Stomach (tissue), 8 donors: ENCODE measurements at regions not wholly inside any gene's neighbourhood (a gene's known extent, or its start where the extent isn't known, plus 50 kb on each side); places are given as distances from the start of the nearest gene placed in this dataset.

Source experiments
- DNase-seq, 2 donors: peaks; one replicate each; pipeline versions ENCODE4 v3.0.0 to v3.0.0-alpha.2; 2013 to 2019
- H3K27ac ChIP-seq, 5 donors: fragments of 200-600 bp in 4 of 5; sonication (generic) in 4 of 5; one replicate each; pipeline ENCODE4 v1.5.1; 2013 to 2019; ENCODE audit warnings: mild to moderate bottlenecking in 1 of 5, moderate library complexity in 1 of 5
- H3K27me3 ChIP-seq, 3 donors: fragments of 200-600 bp; sonication (generic); one replicate each; pipeline ENCODE4 v1.5.1; 2017 to 2019; ENCODE audit warnings: mixed run types in 1 of 3
- H3K36me3 ChIP-seq, 4 donors: fragments of 200-600 bp; sonication (generic); 1 replicate in 3 of 4; 2 replicates in 1 of 4; pipeline ENCODE4 v1.5.1; 2016 to 2019
- H3K4me1 ChIP-seq, 4 donors: fragments of 200-600 bp; sonication (generic); one replicate each; pipeline ENCODE4 v1.5.1; 2016 to 2019
- H3K4me3 ChIP-seq, 4 donors: fragments of 200-600 bp; sonication (generic) in 3 of 4; one replicate each; pipeline ENCODE4 v1.5.1; 2016 to 2019; ENCODE audit warnings: mild to moderate bottlenecking in 1 of 4
- H3K9me3 ChIP-seq, 4 donors: fragments of 200-600 bp; sonication (generic); one replicate each; pipeline ENCODE4 v1.5.1; 2016 to 2019
- CTCF ChIP-seq, 7 experiments: fragments of 450-650 bp in 4 of 7; fragments of 200-600 bp in 3 of 7; sonication (generic) in 3 of 7; IDR thresholded peaks; one replicate each; pipeline ENCODE4 v1.5.1; 2016 to 2019; ENCODE audit warnings: antibody characterized with exemption in 7 of 7, control low read depth in 2 of 7, mild to moderate bottlenecking in 1 of 7
- EP300 ChIP-seq: sonication (generic); formaldehyde crosslinking; IDR thresholded peaks from one replicate; pipeline ENCODE4 v1.6.1; 2017; ENCODE audit warnings: antibody characterized with exemption
- POLR2A ChIP-seq, 4 donors: fragments of 450-650 bp; IDR thresholded peaks; one replicate each; pipeline ENCODE4 v1.6.1; 2016; ENCODE audit warnings: antibody characterized with exemption in 4 of 4, control low read depth in 2 of 4, mild to moderate bottlenecking in 1 of 4, moderate library complexity in 1 of 4
- POLR2AphosphoS5 ChIP-seq, 3 donors: sonication (generic); formaldehyde crosslinking; IDR thresholded peaks; one replicate each; pipeline ENCODE4 v1.6.1; 2016; ENCODE audit warnings: antibody characterized with exemption in 3 of 3
- WGBS, 5 donors: extraction: QIAGEN DNeasy Blood & Tissue Kit in 3 of 5; methylation state at CpG; one replicate each; pipeline versions ENCODE4 v1.1.5 to v1.1.7; 2013 to 2018; 5-methylcytosine and 5-hydroxymethylcytosine counted together
- intact Hi-C: fragments of 100-400 bp; cut with DNase I; formaldehyde crosslinking; loops from one replicate; pipeline ENCODE4 v1.15.1; 2023; ENCODE audit warnings: low total_unique reads
- donor health status: healthy with polysubstance abuse.
- donor health status: Bipolar disorder and iron deficiency.
- donor health status: healthy.

GRCh38 chr15:95281470-95281869 is 1049.0 kb upstream of the NR2F2 start:
- WGBS, 5 donors = 65 to 75% (median 69%) methylated on average over 2 of the region's 2 CpGs
- Histone ChIP-seq H3K27ac (peak overlapping the region in 3 of 5 donors; percentile 36 to 51 (median 39)), H3K9me3 (no peaks in the 10 kb centered on the region)

GRCh38 chr15:95284492-95284891 is 1046.0 kb upstream of the NR2F2 start:
- intact Hi-C loops = no loop called here
- Histone ChIP-seq H3K4me1 (peaks cover 0 to 36% (median 12%) of the 10 kb centered on the region in 4 donors), H3K36me3 (no peaks in the 10 kb centered on the region), H3K27ac (peak overlapping the region in 3 of 5 donors; percentile 11 to 81 (median 52)), H3K27me3 (no peaks in the 10 kb centered on the region), H3K9me3 (no peaks in the 10 kb centered on the region), H3K4me3 (no peak overlapping the region)
- WGBS, 5 donors = 80 to 89% (median 86%) methylated on average over 4 of the region's 4 CpGs
- TF ChIP-seq CTCF (IDR thresholded peaks at IDR 0.05) = no peak
- TF ChIP-seq EP300 = no peak
- TF ChIP-seq POLR2AphosphoS5 (IDR thresholded peaks at IDR 0.05) = no peak
- no peak for TF ChIP-seq POLR2A (IDR thresholded peaks at IDR 0.05)
- DNase-seq = no peak

More at GRCh38 chr15:95281470-95281869, 1049.0 kb upstream of the NR2F2 start:
- DNase-seq = no peak
- H3K36me3 ChIP-seq = no peaks in the 10 kb centered on the region
- H3K4me3 ChIP-seq = no peak overlapping the region
- H3K27me3 ChIP-seq = no peaks in the 10 kb centered on the region
- intact Hi-C loops = no loop called here
- H3K4me1 ChIP-seq = peaks cover 0 to 48% (median 17%) of the 10 kb centered on the region in 4 donors
- TF ChIP-seq POLR2AphosphoS5 (IDR thresholded peaks at IDR 0.05) (no peak), POLR2A (IDR thresholded peaks at IDR 0.05) (no peak), CTCF (IDR thresholded peaks at IDR 0.05) (no peak), EP300 (no peak)

GRCh38 chr15:95284933-95285421 is 1045.5 kb upstream of the NR2F2 start:
- no peaks in the 10 kb centered on the region for H3K36me3 ChIP-seq
- TF ChIP-seq POLR2AphosphoS5 (IDR thresholded peaks at IDR 0.05) = no peak
- TF ChIP-seq EP300 = no peak
- no peak for TF ChIP-seq POLR2A (IDR thresholded peaks at IDR 0.05)
- TF ChIP-seq CTCF (IDR thresholded peaks at IDR 0.05) = no peak
- H3K4me1 ChIP-seq = peaks cover 0 to 33% (median 12%) of the 10 kb centered on the region in 4 donors
- 7 to 21% (median 14%) methylated on average over 3 of the region's 3 CpGs for whole genome bisulfite sequencing, 5 donors
- no peaks in the 10 kb centered on the region for H3K9me3 ChIP-seq
- H3K4me3 ChIP-seq = no peak overlapping the region
- intact Hi-C loops = no loop called here
- peak overlapping the region in 4 of 5 donors; percentile 11 to 81 (median 36) for H3K27ac ChIP-seq
- DNase-seq = peak in 1 of 2 donors; percentile 75
- no peaks in the 10 kb centered on the region for H3K27me3 ChIP-seq

GRCh38 chr15:95286352-95286880 is 1044.1 kb upstream of the NR2F2 start:
- Histone ChIP-seq H3K27me3 (no peaks in the 10 kb centered on the region), H3K4me3 (no peak overlapping the region), H3K4me1 (peaks cover 0 to 33% (median 12%) of the 10 kb centered on the region in 4 donors), H3K36me3 (no peaks in the 10 kb centered on the region), H3K27ac (peak overlapping the region; percentile 20 to 81 (median 70)), H3K9me3 (no peaks in the 10 kb centered on the region)
- intact Hi-C loops = no loop called here
- TF ChIP-seq POLR2AphosphoS5 (IDR thresholded peaks at IDR 0.05) = no peak
- TF ChIP-seq CTCF (IDR thresholded peaks at IDR 0.05) = no peak
- TF ChIP-seq POLR2A (IDR thresholded peaks at IDR 0.05) = no peak
- TF ChIP-seq EP300 = no peak
- no peak for DNase-seq
- WGBS, 5 donors = 52 to 73% (median 67%) methylated on average over 10 of the region's 10 CpGs
